Lung (tissue), 11 donors: ENCODE measurements at regions not wholly inside any gene's neighbourhood (a gene's known extent, or its start where the extent isn't known, plus 50 kb on each side); places are given as distances from the start of the nearest gene placed in this dataset.
A peak's percentile ranks its signal among the peaks of the same experiment; 100 is the strongest.
"Not testable (repeated sequence)": the region's sequence is repeated elsewhere in the genome, so short reads cannot be mapped to it uniquely, and the experiment has no call there.

Source experiments
- ATAC-seq: fragments of 200-7000 bp; cut with Tn5 transposase; one replicate; pipeline ENCODE4 v1.9.1; 2020; ENCODE audit warnings: moderate number of reproducible peaks; ENCODE audit not compliant: insufficient read depth, low FRiP score
- DNase-seq, 3 donors: peaks; one replicate each; pipeline ENCODE4 v3.0.0-alpha.2; 2013 to 2017
- H3K27ac ChIP-seq, 2 donors: one replicate each; pipeline ENCODE4 v1.5.1; 2013; ENCODE audit warnings: mild to moderate bottlenecking in 2 of 2, moderate library complexity in 2 of 2, control low read depth in 1 of 2, inconsistent platforms in 1 of 2, low read depth in 1 of 2, low read length in 1 of 2
- H3K27me3 ChIP-seq, 3 donors: one replicate each; pipeline ENCODE4 v1.5.1; 2013; ENCODE audit warnings: low read length in 2 of 3; ENCODE audit not compliant: control insufficient read depth in 3 of 3, insufficient read depth in 3 of 3
- H3K36me3 ChIP-seq, 4 donors: one replicate each; pipeline ENCODE4 v1.5.1; 2013; ENCODE audit warnings: low read length in 4 of 4, mild to moderate bottlenecking in 1 of 4, moderate library complexity in 1 of 4; ENCODE audit not compliant: control insufficient read depth in 4 of 4, insufficient read depth in 4 of 4
- H3K4me1 ChIP-seq, 5 donors: one replicate each; pipeline ENCODE4 v1.5.1; 2013; ENCODE audit warnings: low read length in 5 of 5, mild to moderate bottlenecking in 2 of 5, moderate library complexity in 1 of 5; ENCODE audit not compliant: control insufficient read depth in 5 of 5, insufficient read depth in 5 of 5
- H3K4me3 ChIP-seq: one replicate; pipeline ENCODE4 v1.5.1; 2013; ENCODE audit warnings: mild to moderate bottlenecking, control low read depth, moderate library complexity
- H3K9ac ChIP-seq, 2 donors: one replicate each; pipeline ENCODE4 v1.5.1; 2013; ENCODE audit warnings: low read length in 2 of 2, control low read depth in 1 of 2; ENCODE audit not compliant: insufficient read depth in 1 of 2
- H3K9me3 ChIP-seq, 4 donors: one replicate each; pipeline ENCODE4 v1.5.1; 2013; ENCODE audit warnings: low read length in 3 of 4, mild to moderate bottlenecking in 1 of 4, moderate library complexity in 1 of 4; ENCODE audit not compliant: control insufficient read depth in 4 of 4, insufficient read depth in 3 of 4
- CTCF ChIP-seq: IDR thresholded peaks from 2 replicates; pipeline ENCODE4 v1.5.1; 2012; ENCODE audit warnings: mild to moderate bottlenecking; ENCODE audit errors: control extremely low read depth, extremely low read depth
- WGBS, 2 donors: extraction: QIAGEN DNeasy Blood & Tissue Kit; methylation state at CpG; one replicate each; pipeline ENCODE4 v1.1.7; 2013; 5-methylcytosine and 5-hydroxymethylcytosine counted together
- donor health status: control.
- donor health status: control.
- donor health status: Bipolar disorder and iron deficiency.
- donor health status: healthy.
- donor health status: DM: yes; HTN: yes; CAD: no.

- no peaks in the 10 kb centered on the region for H3K27me3 ChIP-seq
- no peaks in the 10 kb centered on the region for H3K4me1 ChIP-seq
- H3K36me3 ChIP-seq, result no peaks in the 10 kb centered on the region
- H3K27ac ChIP-seq, result no peak overlapping the region
- ATAC-seq (no peak), DNase-seq (peak in 1 of 3 donors; percentile 10)
- no peak for TF ChIP-seq CTCF
- no peak overlapping the region for H3K9ac ChIP-seq
- peaks cover 0 to 2% (median 0%) of the 10 kb centered on the region in 4 donors for H3K9me3 ChIP-seq
- no peak overlapping the region for H3K4me3 ChIP-seq
Measured at GRCh38 chr13:70747262-70747661, 639.0 kb upstream of the KLHL1 start.

GRCh38 chr13:70746469-70746868 lies 638.2 kb upstream of the KLHL1 start:
- not testable (repeated sequence) for H3K9ac ChIP-seq, H3K4me3 ChIP-seq, ATAC-seq, H3K27me3 ChIP-seq, H3K27ac ChIP-seq, H3K9me3 ChIP-seq, DNase-seq, H3K36me3 ChIP-seq, H3K4me1 ChIP-seq
- 94 to 98% methylated on average over 6 of the region's 6 CpGs for WGBS, 2 donors

GRCh38 chr13:70736622-70737317 lies 628.5 kb upstream of the KLHL1 start:
- Histone ChIP-seq H3K27me3 (no peaks in the 10 kb centered on the region), H3K9ac (no peak overlapping the region), H3K27ac (no peak overlapping the region), H3K9me3 (peaks cover 0 to 2% (median 0%) of the 10 kb centered on the region in 4 donors), H3K4me3 (no peak overlapping the region), H3K4me1 (no peaks in the 10 kb centered on the region), H3K36me3 (no peaks in the 10 kb centered on the region)
- 77 to 84% methylated on average over 1 of the region's 1 CpG for WGBS, 2 donors
- DNase-seq (no peak), ATAC-seq (no peak)
- TF ChIP-seq CTCF, result no peak

DNA sequence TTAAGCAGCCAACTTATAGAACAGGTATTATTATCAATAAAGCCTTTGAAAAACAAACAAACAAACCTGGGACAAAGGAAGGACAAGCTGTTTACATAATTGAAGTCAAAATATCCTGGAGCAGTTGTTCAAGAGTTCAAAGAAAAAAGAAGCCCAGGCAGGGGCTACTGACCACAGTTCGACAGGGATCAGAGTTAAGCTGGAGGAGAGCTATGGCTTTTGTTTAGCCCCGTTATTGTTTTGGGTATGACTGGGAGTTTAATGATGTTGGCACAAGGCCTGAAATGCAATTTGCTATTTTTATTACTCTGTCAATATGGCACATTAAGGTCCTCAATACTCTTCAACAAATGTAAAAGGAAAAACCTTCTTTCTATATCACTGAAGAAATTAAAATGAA lies 624.4 kb upstream of the KLHL1 start:
- TF ChIP-seq CTCF, result no peak
- no peak overlapping the region for H3K4me3 ChIP-seq

More for the DNA sequence above, 624.4 kb upstream of the KLHL1 start:
- WGBS, 2 donors, result 53 to 67% methylated on average over 2 of the region's 2 CpGs
- DNase-seq (no peak), ATAC-seq (no peak)
- Histone ChIP-seq H3K9me3 (no peaks in the 10 kb centered on the region), H3K9ac (no peak overlapping the region), H3K27me3 (no peaks in the 10 kb centered on the region), H3K4me1 (no peaks in the 10 kb centered on the region), H3K36me3 (no peaks in the 10 kb centered on the region), H3K27ac (no peak overlapping the region)
